B cell (primary cell): ENCODE measurements at regions not wholly inside any gene's neighbourhood (a gene's known extent, or its start where the extent isn't known, plus 50 kb on each side); places are given as distances from the start of the nearest gene placed in this dataset.

Experiments
- ATAC-seq: fragments of 200-7000 bp; cut with Tn5 transposase; one replicate; pipeline ENCODE4 v1.10.0; 2021; ENCODE audit warnings: low read depth, mild to moderate bottlenecking, moderate number of reproducible peaks, moderate library complexity
- CTCF ChIA-PET: fragments of 350-600 bp; sonication (Branson Sonifier 250); formaldehyde crosslinking; loops from one replicate; lab custom pipeline; 2021; ENCODE audit warnings: antibody characterized with exemption, inconsistent platforms; lab: Charles Lee
- POLR2A ChIA-PET: fragments of 350-600 bp; sonication (Branson Sonifier 250); formaldehyde crosslinking; loops from one replicate; lab custom pipeline; 2021; ENCODE audit warnings: antibody characterized with exemption; lab: Charles Lee
- DNase-seq: peaks from one replicate; pipeline ENCODE4 v3.0.0; 2013
- H2AFZ ChIP-seq: 2 replicates; pipeline ENCODE4 v1.6.1; 2012; ENCODE audit warnings: mild to moderate bottlenecking, low read depth, low read length; ENCODE audit not compliant: insufficient read depth, poor library complexity, severe bottlenecking
- H3K27ac ChIP-seq, 2 donors: 1 replicate in 1 of 2; 2 replicates in 1 of 2; pipeline ENCODE4 v1.5.1; 2012 to 2013; ENCODE audit warnings: low read length in 2 of 2, mild to moderate bottlenecking in 2 of 2, moderate library complexity in 1 of 2
- H3K27me3 ChIP-seq, 4 experiments: fragments of 200-600 bp in 1 of 4; sonication (generic) in 1 of 4; replicated peaks in 1 of 4; 1 replicate in 2 of 4; 2 replicates in 2 of 4; pipeline versions ENCODE4 v1.6.1 to v1.7.0; 2013 to 2016; ENCODE audit warnings: low read length in 3 of 4, mild to moderate bottlenecking in 2 of 4, mixed read lengths in 1 of 4, moderate library complexity in 1 of 4; ENCODE audit not compliant: insufficient read depth in 4 of 4, control insufficient read depth in 3 of 4; ENCODE audit errors: control extremely low read depth in 1 of 4
- H3K36me3 ChIP-seq, 2 experiments: replicated peaks in 1 of 2; 1 replicate in 1 of 2; 2 replicates in 1 of 2; pipeline versions ENCODE4 v1.6.1 to v1.7.1; 2013; ENCODE audit warnings: low read length in 1 of 2; ENCODE audit not compliant: insufficient read depth in 2 of 2, control insufficient read depth in 1 of 2; ENCODE audit errors: control extremely low read depth in 1 of 2, extremely low read depth in 1 of 2
- H3K4me1 ChIP-seq, 2 donors: fragments of 200-600 bp in 1 of 2; sonication (generic) in 1 of 2; 1 replicate in 1 of 2; 2 replicates in 1 of 2; pipeline versions ENCODE4 v1.5.1 to v1.6.1; 2013 to 2017; ENCODE audit warnings: low read length in 2 of 2; ENCODE audit not compliant: control insufficient read depth in 2 of 2, insufficient read depth in 2 of 2
- H3K4me2 ChIP-seq: replicated peaks from 2 replicates; pipeline ENCODE3; 2012; ENCODE audit warnings: mild to moderate bottlenecking, low read depth, low read length; ENCODE audit not compliant: poor library complexity, severe bottlenecking
- H3K4me3 ChIP-seq, 5 experiments: fragments of 200-600 bp in 1 of 5; sonication (generic) in 1 of 5; 1 replicate in 3 of 5; 2 replicates in 2 of 5; pipeline versions ENCODE4 v1.5.1 to v1.7.0; 2011 to 2016; ENCODE audit warnings: low read length in 4 of 5, mild to moderate bottlenecking in 4 of 5, low read depth in 2 of 5, control low read depth in 1 of 5, moderate library complexity in 1 of 5; ENCODE audit not compliant: insufficient read depth in 1 of 5; ENCODE audit errors: control extremely low read depth in 1 of 5, extremely low read depth in 1 of 5
- H3K79me2 ChIP-seq: fragments of 200-600 bp; sonication (generic); one replicate; pipeline ENCODE4 v1.6.0; 2016; ENCODE audit warnings: low read length; ENCODE audit not compliant: control insufficient read depth, insufficient read depth
- H3K9ac ChIP-seq: fragments of 200-600 bp; sonication (generic); 2 replicates; pipeline ENCODE4 v1.6.1; 2017; ENCODE audit warnings: mild to moderate bottlenecking, low read length, moderate library complexity
- H3K9me3 ChIP-seq, 3 donors: one replicate each; pipeline versions ENCODE4 v1.6.1 to v1.7.1; 2013; ENCODE audit warnings: low read length in 2 of 3; ENCODE audit not compliant: control insufficient read depth in 2 of 3, insufficient read depth in 1 of 3; ENCODE audit errors: control extremely low read depth in 1 of 3
- H4K20me1 ChIP-seq: 2 replicates; pipeline ENCODE4 v1.6.0; 2012; ENCODE audit warnings: mild to moderate bottlenecking, low read length; ENCODE audit not compliant: insufficient read depth, control insufficient read depth, poor library complexity, severe bottlenecking
- H3K27ac Mint-ChIP-seq: one replicate; pipeline ENCODE4 v1.8.0; 2021; ENCODE audit warnings: mixed read lengths
- H3K27me3 Mint-ChIP-seq: one replicate; pipeline ENCODE4 v1.8.0; 2021; ENCODE audit warnings: mixed read lengths
- H3K4me1 Mint-ChIP-seq: one replicate; pipeline ENCODE4 v1.8.0; 2021; ENCODE audit warnings: mixed read lengths
- H3K4me3 Mint-ChIP-seq: one replicate; pipeline ENCODE4 v1.8.0; 2021; ENCODE audit warnings: mixed read lengths
- H3K9me3 Mint-ChIP-seq: one replicate; pipeline ENCODE4 v1.8.0; 2022; ENCODE audit warnings: mixed read lengths; ENCODE audit not compliant: insufficient read depth
- CTCF ChIP-seq: fragments of 200-600 bp; IDR thresholded peaks from one replicate; pipeline ENCODE4 v1.8.0; 2022; ENCODE audit warnings: antibody characterized with exemption, mild to moderate bottlenecking
- EZH2 ChIP-seq: IDR thresholded peaks from 2 replicates; pipeline ENCODE4 v1.6.1; 2012; ENCODE audit warnings: borderline replicate concordance, low read depth, mild to moderate bottlenecking, moderate library complexity, low read length; ENCODE audit not compliant: insufficient read depth, poor library complexity, severe bottlenecking
- WGBS: methylation state at CpG from one replicate; pipeline ENCODE4 v1.1.5; 2013; ENCODE audit warnings: missing lambda C conversion rate; ENCODE audit not compliant: insufficient coverage; 5-methylcytosine and 5-hydroxymethylcytosine counted together
- intact Hi-C: fragments of 100-400 bp; cut with micrococcal nuclease; formaldehyde crosslinking; loops from one replicate; pipeline ENCODE4 v1.10.0; 2022

GRCh38 chr4:164312671-164313070, 441.3 kb upstream of the SMIM31 start:
- intact Hi-C loops, result no loop called here
- Mint-ChIP-seq H3K27me3 (no peaks in the 10 kb centered on the region), H3K27ac (no peak overlapping the region), H3K4me1 (no peaks in the 10 kb centered on the region), H3K4me3 (no peak overlapping the region), H3K9me3 (no peaks in the 10 kb centered on the region)
- ATAC-seq, result no peak
- ChIA-PET CTCF (no interaction called here), POLR2A (no interaction called here)
- Histone ChIP-seq H4K20me1 (no peaks in the 10 kb centered on the region), H3K27ac (no peak overlapping the region), H2AFZ (no peak overlapping the region), H3K9ac (no peak overlapping the region), H3K36me3 (no peaks in the 10 kb centered on the region), H3K4me3 (no peak overlapping the region), H3K4me2 (no peak overlapping the region), H3K27me3 (no peaks in the 10 kb centered on the region), H3K4me1 (no peaks in the 10 kb centered on the region), H3K9me3 (no peaks in the 10 kb centered on the region), H3K79me2 (no peaks in the 10 kb centered on the region)
- TF ChIP-seq EZH2 (no peak), CTCF (no peak)
- no peak for DNase-seq
- no CpG with 5 or more reads among the region's 6 CpGs for WGBS

GRCh38 chr4:164313853-164314252, 440.1 kb upstream of the SMIM31 start:
- no peak for DNase-seq
- H4K20me1 ChIP-seq, result no peaks in the 10 kb centered on the region
- no peak for ATAC-seq
- H2AFZ ChIP-seq, result no peak overlapping the region
- no peaks in the 10 kb centered on the region for H3K9me3 ChIP-seq
- Mint-ChIP-seq H3K9me3 (no peaks in the 10 kb centered on the region), H3K4me3 (no peak overlapping the region), H3K27me3 (no peaks in the 10 kb centered on the region), H3K27ac (no peak overlapping the region), H3K4me1 (no peaks in the 10 kb centered on the region)
- no peak for TF ChIP-seq EZH2
- TF ChIP-seq CTCF, result no peak
- no peak overlapping the region for H3K4me2 ChIP-seq
- no peaks in the 10 kb centered on the region for H3K27me3 ChIP-seq
- no peak overlapping the region for H3K9ac ChIP-seq
- no peak overlapping the region for H3K27ac ChIP-seq
- CTCF ChIA-PET, result no interaction called here
- no peaks in the 10 kb centered on the region for H3K4me1 ChIP-seq
- WGBS, result 40% methylated on average over 1 of the region's 3 CpGs
- intact Hi-C loops, result no loop called here
- POLR2A ChIA-PET, result no interaction called here
- no peaks in the 10 kb centered on the region for H3K79me2 ChIP-seq
- H3K36me3 ChIP-seq, result no peaks in the 10 kb centered on the region
- no peak overlapping the region for H3K4me3 ChIP-seq
